ENCODE measurements at regions not wholly inside any gene's neighbourhood (a gene's known extent, or its start where the extent isn't known, plus 50 kb on each side); places are given as distances from the start of the nearest gene placed in this dataset.

DNA sequence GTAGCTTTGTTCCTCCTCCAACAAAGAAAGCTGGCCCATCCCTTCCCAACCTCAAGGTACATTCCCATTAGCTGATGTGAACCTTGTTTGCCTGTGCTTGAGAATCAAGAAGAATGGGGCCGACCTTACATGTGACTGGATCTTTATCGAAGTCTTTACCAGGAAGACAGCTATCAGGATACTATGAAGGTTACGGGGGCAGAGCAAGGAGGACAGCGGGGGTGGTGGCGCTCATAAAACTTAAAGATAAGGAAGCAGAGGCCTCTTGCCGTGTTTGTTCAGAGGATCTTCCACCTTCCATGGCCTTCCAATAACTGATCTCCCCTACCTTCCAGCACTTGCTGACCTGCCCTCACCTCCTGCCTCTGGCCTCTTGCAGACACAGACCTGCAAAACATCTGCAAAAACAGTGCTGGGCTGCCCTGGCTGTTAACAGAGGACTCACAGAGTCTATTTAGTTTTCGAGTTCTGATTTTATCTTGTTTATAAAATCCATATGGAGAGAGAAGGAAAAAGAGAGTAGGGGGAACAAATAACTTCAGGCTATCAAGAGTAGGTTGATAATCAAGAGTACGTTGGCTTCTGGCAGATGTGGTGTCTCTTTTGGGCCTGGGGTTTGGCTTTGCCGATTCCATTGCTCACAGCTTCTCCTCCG lies 198.0 kb downstream of the HUNK start:
- TF ChIP-seq POLR2A (IDR thresholded peaks at IDR 0.05): no peak
- TF ChIP-seq, protein P1, sequence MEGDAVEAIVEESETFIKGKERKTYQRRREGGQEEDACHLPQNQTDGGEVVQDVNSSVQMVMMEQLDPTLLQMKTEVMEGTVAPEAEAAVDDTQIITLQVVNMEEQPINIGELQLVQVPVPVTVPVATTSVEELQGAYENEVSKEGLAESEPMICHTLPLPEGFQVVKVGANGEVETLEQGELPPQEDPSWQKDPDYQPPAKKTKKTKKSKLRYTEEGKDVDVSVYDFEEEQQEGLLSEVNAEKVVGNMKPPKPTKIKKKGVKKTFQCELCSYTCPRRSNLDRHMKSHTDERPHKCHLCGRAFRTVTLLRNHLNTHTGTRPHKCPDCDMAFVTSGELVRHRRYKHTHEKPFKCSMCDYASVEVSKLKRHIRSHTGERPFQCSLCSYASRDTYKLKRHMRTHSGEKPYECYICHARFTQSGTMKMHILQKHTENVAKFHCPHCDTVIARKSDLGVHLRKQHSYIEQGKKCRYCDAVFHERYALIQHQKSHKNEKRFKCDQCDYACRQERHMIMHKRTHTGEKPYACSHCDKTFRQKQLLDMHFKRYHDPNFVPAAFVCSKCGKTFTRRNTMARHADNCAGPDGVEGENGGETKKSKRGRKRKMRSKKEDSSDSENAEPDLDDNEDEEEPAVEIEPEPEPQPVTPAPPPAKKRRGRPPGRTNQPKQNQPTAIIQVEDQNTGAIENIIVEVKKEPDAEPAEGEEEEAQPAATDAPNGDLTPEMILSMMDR (IDR thresholded peaks at IDR 0.05): no peak
